Caco-2 (cell line): ENCODE measurements at regions not wholly inside any gene's neighbourhood (a gene's known extent, or its start where the extent isn't known, plus 50 kb on each side); places are given as distances from the start of the nearest gene placed in this dataset.

Experiments used
- BruUV-seq: library from RNA; stranded (reverse); fragments of 400-500 nt; replicated peaks from 2 replicates; lab custom pipeline; 2021; lab: Mats Ljungman, UMichigan
- CTCF ChIA-PET: fragments of 300-600 bp; sonication (Branson Sonifier 250); formaldehyde crosslinking; loops from one replicate; lab custom pipeline; 2022; ENCODE audit warnings: antibody characterized with exemption; lab: Charles Lee
- POLR2A ChIA-PET: fragments of 300-600 bp; sonication (Branson Sonifier 250); formaldehyde crosslinking; loops from one replicate; lab custom pipeline; 2022; ENCODE audit warnings: antibody characterized with exemption; lab: Charles Lee
- DNase-seq, 2 experiments: peaks; one replicate each; pipeline versions ENCODE4 v3.0.0 to v3.0.0-alpha.2; 2020 to 2022
- H3K27me3 ChIP-seq: replicated peaks from 2 replicates; pipeline ENCODE4 v1.6.0; 2011; ENCODE audit warnings: low read length; ENCODE audit not compliant: control insufficient read depth, insufficient read depth
- H3K36me3 ChIP-seq: 2 replicates; pipeline ENCODE4 v1.5.1; 2011; ENCODE audit warnings: low read length; ENCODE audit not compliant: control insufficient read depth, insufficient read depth
- H3K4me1 ChIP-seq: fragments of 250-450 bp; sonication (Bioruptor Pico); 2 replicates; pipeline ENCODE4 v1.5.1; 2020; ENCODE audit warnings: mild to moderate bottlenecking
- H3K4me3 ChIP-seq: 2 replicates; pipeline ENCODE4 v1.5.1; 2011; ENCODE audit warnings: low read depth, mild to moderate bottlenecking, control low read depth, low read length
- H3K9me3 ChIP-seq: fragments of 250-450 bp; sonication (Bioruptor Pico); 2 replicates; pipeline ENCODE4 v1.5.1; 2020; ENCODE audit warnings: mild to moderate bottlenecking, moderate library complexity
- H3K27ac Mint-ChIP-seq: one replicate; pipeline ENCODE4 v1.8.0; 2022; ENCODE audit warnings: mixed read lengths; ENCODE audit not compliant: unreplicated experiment
- H3K27me3 Mint-ChIP-seq: one replicate; pipeline ENCODE4 v1.8.0; 2022; ENCODE audit warnings: mixed read lengths; ENCODE audit not compliant: insufficient read depth, unreplicated experiment
- H3K36me3 Mint-ChIP-seq: one replicate; pipeline ENCODE4 v1.8.0; 2022; ENCODE audit warnings: mild to moderate bottlenecking, mixed read lengths; ENCODE audit not compliant: insufficient read depth, unreplicated experiment
- H3K4me1 Mint-ChIP-seq: one replicate; pipeline ENCODE4 v1.8.0; 2022; ENCODE audit warnings: low read depth, mixed read lengths; ENCODE audit not compliant: unreplicated experiment
- H3K4me3 Mint-ChIP-seq: one replicate; pipeline ENCODE4 v1.8.0; 2022; ENCODE audit warnings: mild to moderate bottlenecking, moderate library complexity, mixed read lengths; ENCODE audit not compliant: unreplicated experiment
- H3K9me3 Mint-ChIP-seq: one replicate; pipeline ENCODE4 v1.8.0; 2022; ENCODE audit warnings: mixed read lengths; ENCODE audit not compliant: unreplicated experiment
- intact Hi-C: fragments of 100-400 bp; cut with micrococcal nuclease; formaldehyde crosslinking; loops from one replicate; pipeline ENCODE4 v1.10.0; 2022; ENCODE audit not compliant: unreplicated experiment
- TF ChIP-seq, protein P1 (sequence below), 2 experiments: fragments of 200-600 bp in 1 of 2; IDR thresholded peaks; 1 replicate in 1 of 2; 2 replicates in 1 of 2; pipeline versions ENCODE4 v1.5.1 to v1.8.0; 2011 to 2022; ENCODE audit warnings: antibody characterized with exemption in 1 of 2, control low read depth in 1 of 2, inconsistent platforms in 1 of 2, low read depth in 1 of 2, low read length in 1 of 2, mild to moderate bottlenecking in 1 of 2, moderate library complexity in 1 of 2; ENCODE audit not compliant: insufficient read depth in 1 of 2, severe bottlenecking in 1 of 2, unreplicated experiment in 1 of 2

DNA sequence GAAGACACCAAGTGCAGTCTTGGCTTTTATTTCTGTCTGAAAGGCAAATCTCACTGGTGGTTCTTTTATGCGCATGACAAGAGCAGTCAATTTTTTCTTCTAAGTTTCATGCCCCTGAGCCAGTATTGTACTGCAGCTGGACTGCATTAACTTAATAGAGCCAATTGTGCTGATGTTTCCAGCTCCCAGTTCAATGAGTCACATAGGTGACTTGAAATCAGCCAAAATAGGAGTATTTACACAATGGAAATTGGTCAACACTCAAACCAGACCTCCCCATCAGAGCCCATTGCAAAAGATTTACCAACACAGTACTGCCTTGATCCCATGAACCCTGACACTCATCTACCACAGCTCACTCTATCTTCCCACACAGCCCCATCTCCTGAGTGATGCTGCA is 100.3 kb upstream of the GUCY1A1 start:
- intact Hi-C loops = no loop called here
- ChIA-PET CTCF (no interaction called here), POLR2A (no interaction called here)
- Histone ChIP-seq H3K4me1 (no peaks in the 10 kb centered on the region), H3K4me3 (no peak overlapping the region), H3K9me3 (no peaks in the 10 kb centered on the region), H3K36me3 (no peaks in the 10 kb centered on the region), H3K27me3 (no peaks in the 10 kb centered on the region)
- no peak overlapping the region for H3K27ac Mint-ChIP-seq
- H3K9me3 Mint-ChIP-seq = no peaks in the 10 kb centered on the region
- H3K4me3 Mint-ChIP-seq = no peak overlapping the region
- H3K27me3 Mint-ChIP-seq = peaks cover 5% of the 10 kb centered on the region
- no peaks in the 10 kb centered on the region for H3K36me3 Mint-ChIP-seq
- BruUV-seq = no TSS peak
- TF ChIP-seq, protein P1, sequence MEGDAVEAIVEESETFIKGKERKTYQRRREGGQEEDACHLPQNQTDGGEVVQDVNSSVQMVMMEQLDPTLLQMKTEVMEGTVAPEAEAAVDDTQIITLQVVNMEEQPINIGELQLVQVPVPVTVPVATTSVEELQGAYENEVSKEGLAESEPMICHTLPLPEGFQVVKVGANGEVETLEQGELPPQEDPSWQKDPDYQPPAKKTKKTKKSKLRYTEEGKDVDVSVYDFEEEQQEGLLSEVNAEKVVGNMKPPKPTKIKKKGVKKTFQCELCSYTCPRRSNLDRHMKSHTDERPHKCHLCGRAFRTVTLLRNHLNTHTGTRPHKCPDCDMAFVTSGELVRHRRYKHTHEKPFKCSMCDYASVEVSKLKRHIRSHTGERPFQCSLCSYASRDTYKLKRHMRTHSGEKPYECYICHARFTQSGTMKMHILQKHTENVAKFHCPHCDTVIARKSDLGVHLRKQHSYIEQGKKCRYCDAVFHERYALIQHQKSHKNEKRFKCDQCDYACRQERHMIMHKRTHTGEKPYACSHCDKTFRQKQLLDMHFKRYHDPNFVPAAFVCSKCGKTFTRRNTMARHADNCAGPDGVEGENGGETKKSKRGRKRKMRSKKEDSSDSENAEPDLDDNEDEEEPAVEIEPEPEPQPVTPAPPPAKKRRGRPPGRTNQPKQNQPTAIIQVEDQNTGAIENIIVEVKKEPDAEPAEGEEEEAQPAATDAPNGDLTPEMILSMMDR (IDR thresholded peaks at IDR 0.05; ENCODE audit: insufficient read depth in 1 of 2, low read depth in 1 of 2, low read length in 1 of 2, severe bottlenecking in 1 of 2, unreplicated experiment in 1 of 2) = no peak
- no peak for DNase-seq
- H3K4me1 Mint-ChIP-seq = no peaks in the 10 kb centered on the region

- Histone ChIP-seq H3K36me3 (no peaks in the 10 kb centered on the region), H3K9me3 (no peaks in the 10 kb centered on the region), H3K4me1 (no peaks in the 10 kb centered on the region), H3K27me3 (no peaks in the 10 kb centered on the region), H3K4me3 (no peak overlapping the region)
- no peaks in the 10 kb centered on the region for H3K9me3 Mint-ChIP-seq
- peaks cover 5% of the 10 kb centered on the region for H3K27me3 Mint-ChIP-seq
- POLR2A ChIA-PET = no interaction called here
- no peak for DNase-seq
- no TSS peak for BruUV-seq
- no peaks in the 10 kb centered on the region for H3K36me3 Mint-ChIP-seq
- TF ChIP-seq, protein P1 (IDR thresholded peaks at IDR 0.05; ENCODE audit: insufficient read depth in 1 of 2, low read depth in 1 of 2, low read length in 1 of 2, severe bottlenecking in 1 of 2, unreplicated experiment in 1 of 2) = no peak
- H3K27ac Mint-ChIP-seq = no peak overlapping the region
- CTCF ChIA-PET = no interaction called here
- intact Hi-C loops = no loop called here
- no peak overlapping the region for H3K4me3 Mint-ChIP-seq
- no peaks in the 10 kb centered on the region for H3K4me1 Mint-ChIP-seq
These were observed 100.9 kb upstream of the GUCY1A1 start for GRCh38 chr4:155565776-155566175.

DNA sequence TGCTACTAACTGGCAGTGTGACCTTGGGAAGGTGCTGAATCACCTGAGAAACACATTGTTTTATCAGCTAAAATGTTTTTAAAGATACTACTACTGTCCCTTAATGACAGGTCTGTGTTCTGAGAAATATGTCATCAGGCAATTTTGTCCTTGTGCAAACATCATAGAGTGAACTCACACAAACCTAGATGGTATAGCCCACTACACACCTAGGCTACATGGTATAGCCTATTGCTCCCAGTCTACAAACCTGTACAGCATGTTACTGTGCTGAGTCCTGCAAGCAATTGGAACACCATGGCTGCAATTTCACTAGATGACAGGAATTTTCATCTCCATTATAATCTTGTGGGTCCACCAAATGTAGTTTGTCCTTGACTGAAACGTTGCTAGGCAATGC is 101.3 kb upstream of the GUCY1A1 start:
- no peaks in the 10 kb centered on the region for H3K9me3 ChIP-seq
- no peak overlapping the region for H3K4me3 Mint-ChIP-seq
- H3K4me3 ChIP-seq = no peak overlapping the region
- no peaks in the 10 kb centered on the region for H3K27me3 ChIP-seq
- H3K27ac Mint-ChIP-seq = no peak overlapping the region
- CTCF ChIA-PET = no interaction called here
- intact Hi-C loops = no loop called here
- POLR2A ChIA-PET = no interaction called here
- peaks cover 5% of the 10 kb centered on the region for H3K27me3 Mint-ChIP-seq
- no TSS peak for BruUV-seq
- H3K9me3 Mint-ChIP-seq = no peaks in the 10 kb centered on the region
- H3K4me1 Mint-ChIP-seq = no peaks in the 10 kb centered on the region
- no peaks in the 10 kb centered on the region for H3K36me3 Mint-ChIP-seq
- no peaks in the 10 kb centered on the region for H3K4me1 ChIP-seq
- DNase-seq = no peak
- TF ChIP-seq, protein P1 (IDR thresholded peaks at IDR 0.05; ENCODE audit: insufficient read depth in 1 of 2, low read depth in 1 of 2, low read length in 1 of 2, severe bottlenecking in 1 of 2, unreplicated experiment in 1 of 2) = no peak
- H3K36me3 ChIP-seq = no peaks in the 10 kb centered on the region
